GM12891 (cell line): ENCODE measurements at regions not wholly inside any gene's neighbourhood (a gene's known extent, or its start where the extent isn't known, plus 50 kb on each side); places are given as distances from the start of the nearest gene placed in this dataset.

Experiments used
- POLR2A ChIP-seq: IDR thresholded peaks from 2 replicates; pipeline ENCODE4 v1.6.1; 2011; ENCODE audit warnings: low read depth, low read length, control low read depth
- POLR2AphosphoS5 ChIP-seq: IDR thresholded peaks from 2 replicates; pipeline ENCODE4 v1.6.1; 2011; ENCODE audit warnings: low read depth, low read length, control low read depth
- POU2F2 ChIP-seq: IDR thresholded peaks from 2 replicates; pipeline ENCODE4 v1.6.1; 2011; ENCODE audit warnings: low read depth, mild to moderate bottlenecking, control low read depth, low read length, moderate library complexity
- SPI1 ChIP-seq: IDR thresholded peaks from 2 replicates; pipeline ENCODE4 v1.6.1; 2011; ENCODE audit warnings: low read depth, low read length, control low read depth
- TAF1 ChIP-seq: IDR thresholded peaks from 2 replicates; pipeline ENCODE4 v1.6.1; 2011; ENCODE audit warnings: low read depth, low read length, control low read depth

GRCh38 chr17:33377837-33378595 lies 84.9 kb upstream of the ASIC2 start:
- TF ChIP-seq POLR2A (no peak), POLR2AphosphoS5 (no peak), POU2F2 (no peak), TAF1 (no peak), SPI1 (no peak)
